ENCODE measurements at regions not wholly inside any gene's neighbourhood (a gene's known extent, or its start where the extent isn't known, plus 50 kb on each side); places are given as distances from the start of the nearest gene placed in this dataset.

DNA sequence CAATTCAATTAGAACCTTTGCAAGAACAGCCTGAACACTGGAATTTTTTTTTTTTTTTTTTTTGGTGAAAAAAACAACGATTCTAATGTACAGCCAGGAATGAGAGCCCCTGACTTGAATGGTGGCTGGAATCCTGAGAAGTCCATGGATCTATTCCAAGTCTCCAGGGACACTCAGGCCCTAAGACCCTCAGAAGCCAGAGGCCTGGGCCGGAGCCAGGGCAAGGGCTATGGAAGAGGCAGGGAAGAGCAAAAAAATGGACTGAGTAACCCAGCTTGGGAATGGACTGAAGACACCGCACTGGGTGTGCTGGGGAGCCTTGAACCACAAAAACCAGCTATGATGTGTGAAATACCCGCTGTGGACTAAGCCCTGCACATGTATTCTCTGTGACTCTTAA lies 60.3 kb upstream of the LHX1 start:
- DNase-seq (ENCODE audit: low read depth) = no peak
- H3K4me3 ChIP-seq (ENCODE audit: control insufficient read depth, low read depth, low read length) = no peak overlapping the region
- TF ChIP-seq, protein P1, sequence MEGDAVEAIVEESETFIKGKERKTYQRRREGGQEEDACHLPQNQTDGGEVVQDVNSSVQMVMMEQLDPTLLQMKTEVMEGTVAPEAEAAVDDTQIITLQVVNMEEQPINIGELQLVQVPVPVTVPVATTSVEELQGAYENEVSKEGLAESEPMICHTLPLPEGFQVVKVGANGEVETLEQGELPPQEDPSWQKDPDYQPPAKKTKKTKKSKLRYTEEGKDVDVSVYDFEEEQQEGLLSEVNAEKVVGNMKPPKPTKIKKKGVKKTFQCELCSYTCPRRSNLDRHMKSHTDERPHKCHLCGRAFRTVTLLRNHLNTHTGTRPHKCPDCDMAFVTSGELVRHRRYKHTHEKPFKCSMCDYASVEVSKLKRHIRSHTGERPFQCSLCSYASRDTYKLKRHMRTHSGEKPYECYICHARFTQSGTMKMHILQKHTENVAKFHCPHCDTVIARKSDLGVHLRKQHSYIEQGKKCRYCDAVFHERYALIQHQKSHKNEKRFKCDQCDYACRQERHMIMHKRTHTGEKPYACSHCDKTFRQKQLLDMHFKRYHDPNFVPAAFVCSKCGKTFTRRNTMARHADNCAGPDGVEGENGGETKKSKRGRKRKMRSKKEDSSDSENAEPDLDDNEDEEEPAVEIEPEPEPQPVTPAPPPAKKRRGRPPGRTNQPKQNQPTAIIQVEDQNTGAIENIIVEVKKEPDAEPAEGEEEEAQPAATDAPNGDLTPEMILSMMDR (conservative IDR thresholded peaks at IDR 0.05; ENCODE audit: control insufficient read depth, insufficient read depth, low read depth, low read length) = no peak

GRCh38 chr17:36877771-36878170 lies 59.5 kb upstream of the LHX1 start:
- H3K4me3 ChIP-seq (ENCODE audit: control insufficient read depth, low read depth, low read length) = no peak overlapping the region
- peak; percentile 72 for DNase-seq (ENCODE audit: low read depth)
- TF ChIP-seq, protein P1 (conservative IDR thresholded peaks at IDR 0.05; ENCODE audit: control insufficient read depth, insufficient read depth, low read depth, low read length) = no peak

DNA sequence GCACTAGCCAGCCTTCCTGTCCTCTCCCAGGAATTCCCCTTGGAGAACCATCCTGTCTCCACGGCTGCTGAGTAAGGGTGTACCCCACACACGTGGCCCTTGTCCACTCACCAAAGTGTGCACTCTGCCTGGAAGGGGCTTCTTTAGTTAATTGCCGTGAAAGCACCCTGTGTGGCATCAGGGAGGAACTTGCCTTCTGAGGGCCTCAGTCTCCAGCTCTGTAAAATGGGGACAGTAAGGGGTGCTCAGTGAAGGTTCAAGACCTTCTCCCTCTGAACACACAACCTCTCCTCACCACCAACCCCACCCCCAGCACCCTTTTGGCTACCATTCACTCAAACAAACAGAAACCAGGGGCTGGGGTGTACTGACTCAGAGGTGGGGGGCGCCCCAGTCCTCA lies 59.1 kb upstream of the LHX1 start:
- H3K4me3 ChIP-seq (ENCODE audit: control insufficient read depth, low read depth, low read length) = no peak overlapping the region
- no peak for DNase-seq (ENCODE audit: low read depth)
- TF ChIP-seq, protein P1 (conservative IDR thresholded peaks at IDR 0.05; ENCODE audit: control insufficient read depth, insufficient read depth, low read depth, low read length) = no peak

DNA sequence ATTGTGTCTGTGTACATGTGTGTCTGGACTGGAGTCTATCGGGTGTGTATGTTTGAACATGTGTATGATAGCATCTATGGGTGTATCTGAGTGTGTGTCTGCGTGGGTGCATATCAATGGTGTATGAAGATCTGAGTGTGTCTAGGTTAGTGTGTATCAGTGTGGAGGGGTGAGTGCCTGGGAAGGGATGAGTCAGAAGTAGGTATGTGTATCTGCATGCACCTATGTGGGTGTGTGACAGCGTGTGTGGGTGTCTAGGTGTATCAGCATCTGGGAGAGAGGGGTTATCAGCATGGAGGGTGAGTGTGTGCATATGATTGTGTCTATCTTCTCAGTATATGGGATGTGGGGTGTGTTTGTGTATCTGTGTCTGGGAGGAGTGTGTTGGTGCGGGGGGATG lies 58.2 kb upstream of the LHX1 start:
- H3K4me3 ChIP-seq (ENCODE audit: control insufficient read depth, low read depth, low read length) = no peak overlapping the region
- TF ChIP-seq, protein P1 (conservative IDR thresholded peaks at IDR 0.05; ENCODE audit: control insufficient read depth, insufficient read depth, low read depth, low read length) = no peak
- DNase-seq (ENCODE audit: low read depth) = no peak

GRCh38 chr17:36879624-36880131 lies 57.6 kb upstream of the LHX1 start:
- DNase-seq (ENCODE audit: low read depth) = no peak
- TF ChIP-seq, protein P1 (conservative IDR thresholded peaks at IDR 0.05; ENCODE audit: control insufficient read depth, insufficient read depth, low read depth, low read length) = no peak

GRCh38 chr17:36880268-36880905 lies 56.9 kb upstream of the LHX1 start:
- TF ChIP-seq, protein P1 (conservative IDR thresholded peaks at IDR 0.05; ENCODE audit: control insufficient read depth, insufficient read depth, low read depth, low read length) = no peak
- no peak overlapping the region for H3K4me3 ChIP-seq (ENCODE audit: control insufficient read depth, low read depth, low read length)
- no peak for DNase-seq (ENCODE audit: low read depth)

More at GRCh38 chr17:36879624-36880131, 57.6 kb upstream of the LHX1 start:
- no peak overlapping the region for H3K4me3 ChIP-seq (ENCODE audit: control insufficient read depth, low read depth, low read length)

Data from fibroblast of mammary gland (primary cell).